ENCODE measurements at regions not wholly inside any gene's neighbourhood (a gene's known extent, or its start where the extent isn't known, plus 50 kb on each side); places are given as distances from the start of the nearest gene placed in this dataset.

DNA sequence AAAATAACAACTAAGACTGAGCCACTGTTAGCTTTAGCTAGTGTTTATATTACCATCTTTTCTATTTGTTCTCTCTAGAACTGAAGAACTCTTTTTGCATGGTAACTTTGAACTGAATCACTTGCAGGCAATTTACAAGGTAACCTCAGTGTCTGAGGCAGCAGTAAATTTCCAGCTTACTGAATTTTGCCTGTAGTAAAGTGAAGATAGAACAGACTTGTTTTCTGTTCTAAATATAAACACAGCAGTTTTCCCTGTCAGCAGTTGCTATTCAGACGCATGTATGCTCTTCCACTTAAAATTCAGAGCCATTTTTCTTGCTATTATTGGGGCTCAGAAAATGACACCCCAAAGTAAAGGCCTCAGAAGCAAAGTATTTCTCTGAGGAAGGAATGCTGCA lies 974.0 kb upstream of the GJE1 start:
- TF ChIP-seq EZH2 (IDR thresholded peaks at IDR 0.05; ENCODE audit: low read depth), result no peak
- TF ChIP-seq, protein P1, sequence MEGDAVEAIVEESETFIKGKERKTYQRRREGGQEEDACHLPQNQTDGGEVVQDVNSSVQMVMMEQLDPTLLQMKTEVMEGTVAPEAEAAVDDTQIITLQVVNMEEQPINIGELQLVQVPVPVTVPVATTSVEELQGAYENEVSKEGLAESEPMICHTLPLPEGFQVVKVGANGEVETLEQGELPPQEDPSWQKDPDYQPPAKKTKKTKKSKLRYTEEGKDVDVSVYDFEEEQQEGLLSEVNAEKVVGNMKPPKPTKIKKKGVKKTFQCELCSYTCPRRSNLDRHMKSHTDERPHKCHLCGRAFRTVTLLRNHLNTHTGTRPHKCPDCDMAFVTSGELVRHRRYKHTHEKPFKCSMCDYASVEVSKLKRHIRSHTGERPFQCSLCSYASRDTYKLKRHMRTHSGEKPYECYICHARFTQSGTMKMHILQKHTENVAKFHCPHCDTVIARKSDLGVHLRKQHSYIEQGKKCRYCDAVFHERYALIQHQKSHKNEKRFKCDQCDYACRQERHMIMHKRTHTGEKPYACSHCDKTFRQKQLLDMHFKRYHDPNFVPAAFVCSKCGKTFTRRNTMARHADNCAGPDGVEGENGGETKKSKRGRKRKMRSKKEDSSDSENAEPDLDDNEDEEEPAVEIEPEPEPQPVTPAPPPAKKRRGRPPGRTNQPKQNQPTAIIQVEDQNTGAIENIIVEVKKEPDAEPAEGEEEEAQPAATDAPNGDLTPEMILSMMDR (conservative IDR thresholded peaks at IDR 0.05), result no peak
- intact Hi-C loops (cut with micrococcal nuclease; ENCODE audit: unreplicated experiment), result no loop called here
- Histone ChIP-seq H3K4me2 (no peak overlapping the region), H3K9me2 (ENCODE audit: insufficient read depth) (no peaks in the 10 kb centered on the region), H3K27ac (no peak overlapping the region), H2AFZ (no peak overlapping the region), H3F3A (ENCODE audit: insufficient read depth, low read depth) (no peaks in the 10 kb centered on the region), H3K4me3 (no peak overlapping the region), H3K27me3 (ENCODE audit: insufficient read depth, low read depth) (no peaks in the 10 kb centered on the region), H3K9me3 (ENCODE audit: insufficient read depth, low read depth) (no peaks in the 10 kb centered on the region), H3K79me2 (ENCODE audit: low read depth) (no peaks in the 10 kb centered on the region), H3K4me1 (replicated peaks; ENCODE audit: insufficient read depth) (no peaks in the 10 kb centered on the region), H3K36me3 (ENCODE audit: low read depth) (no peaks in the 10 kb centered on the region), H4K20me1 (ENCODE audit: insufficient read depth) (no peaks in the 10 kb centered on the region)
- ChIA-PET POLR2A (ENCODE audit: unreplicated experiment) (no interaction called here), CTCF (no interaction called here)
- BruUV-seq (replicated peaks), result no TSS peak
- DNase-seq, result no peak

DNA sequence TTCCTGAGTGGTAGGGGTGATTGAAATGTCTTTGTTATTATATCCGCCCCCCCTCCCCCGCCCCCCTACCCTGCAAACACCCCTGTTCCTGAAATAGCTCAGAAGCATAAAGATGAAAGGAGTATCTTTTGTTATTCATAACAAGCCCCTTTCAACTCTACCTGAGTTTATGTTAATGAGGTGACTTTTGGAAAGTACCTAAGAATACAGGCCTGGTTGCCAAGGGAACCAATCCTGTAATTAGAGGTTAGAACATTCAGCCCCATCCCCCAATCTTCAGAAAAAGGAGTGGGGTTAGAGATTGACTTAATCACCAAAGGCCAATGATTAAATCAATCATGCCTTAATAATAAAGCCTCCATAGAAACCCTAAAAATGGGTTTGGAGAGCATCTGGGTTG lies 979.2 kb upstream of the GJE1 start:
- no peak overlapping the region for H3K4me3 ChIP-seq
- H3K27me3 ChIP-seq (ENCODE audit: insufficient read depth, low read depth), result no peaks in the 10 kb centered on the region
- no peaks in the 10 kb centered on the region for H3K4me1 ChIP-seq (replicated peaks; ENCODE audit: insufficient read depth)
- no peak overlapping the region for H3K4me2 ChIP-seq
- DNase-seq, result no peak
- POLR2A ChIA-PET (ENCODE audit: unreplicated experiment), result no interaction called here
- H2AFZ ChIP-seq, result no peak overlapping the region
- no TSS peak for BruUV-seq (replicated peaks)
- H3F3A ChIP-seq (ENCODE audit: insufficient read depth, low read depth), result no peaks in the 10 kb centered on the region
- no peak overlapping the region for H3K27ac ChIP-seq
- CTCF ChIA-PET, result no interaction called here
- no peaks in the 10 kb centered on the region for H3K9me2 ChIP-seq (ENCODE audit: insufficient read depth)
- intact Hi-C loops (cut with micrococcal nuclease; ENCODE audit: unreplicated experiment), result no loop called here
- no peaks in the 10 kb centered on the region for H3K36me3 ChIP-seq (ENCODE audit: low read depth)
- H3K9me3 ChIP-seq (ENCODE audit: insufficient read depth, low read depth), result no peaks in the 10 kb centered on the region
- H3K79me2 ChIP-seq (ENCODE audit: low read depth), result no peaks in the 10 kb centered on the region
- no peak for TF ChIP-seq EZH2 (IDR thresholded peaks at IDR 0.05; ENCODE audit: low read depth)
- H4K20me1 ChIP-seq (ENCODE audit: insufficient read depth), result no peaks in the 10 kb centered on the region

DNA sequence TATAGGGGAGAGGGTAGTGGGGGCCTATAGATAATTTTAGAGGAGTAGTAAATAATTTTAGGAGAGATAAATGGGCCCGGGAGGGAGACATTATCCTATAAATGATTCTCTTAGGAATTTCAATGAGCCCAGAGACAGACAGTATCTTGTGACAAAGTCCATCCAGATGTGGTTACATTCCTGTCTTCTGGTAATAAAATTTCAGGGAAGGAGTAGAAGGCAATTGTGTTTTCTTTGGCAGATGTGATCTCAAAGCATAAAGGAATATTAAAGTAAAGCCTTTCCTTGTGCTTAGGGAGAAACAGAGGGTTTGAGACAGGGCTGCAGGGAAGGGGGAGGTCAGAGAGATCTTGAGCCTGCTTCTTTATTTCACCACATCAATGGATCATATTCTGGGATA lies 979.8 kb upstream of the GJE1 start:
- Histone ChIP-seq H3K27ac (no peak overlapping the region), H3K4me2 (no peak overlapping the region), H3F3A (ENCODE audit: insufficient read depth, low read depth) (no peaks in the 10 kb centered on the region), H2AFZ (no peak overlapping the region), H3K4me1 (replicated peaks; ENCODE audit: insufficient read depth) (no peaks in the 10 kb centered on the region), H3K9me2 (ENCODE audit: insufficient read depth) (no peaks in the 10 kb centered on the region), H3K36me3 (ENCODE audit: low read depth) (no peaks in the 10 kb centered on the region), H3K9me3 (ENCODE audit: insufficient read depth, low read depth) (no peaks in the 10 kb centered on the region), H4K20me1 (ENCODE audit: insufficient read depth) (no peaks in the 10 kb centered on the region), H3K79me2 (ENCODE audit: low read depth) (no peaks in the 10 kb centered on the region), H3K27me3 (ENCODE audit: insufficient read depth, low read depth) (no peaks in the 10 kb centered on the region), H3K4me3 (no peak overlapping the region)
- no peak for DNase-seq
- no TSS peak for BruUV-seq (replicated peaks)
- no peak for TF ChIP-seq EZH2 (IDR thresholded peaks at IDR 0.05; ENCODE audit: low read depth)
- TF ChIP-seq, protein P1 (conservative IDR thresholded peaks at IDR 0.05), result no peak
- ChIA-PET CTCF (no interaction called here), POLR2A (ENCODE audit: unreplicated experiment) (no interaction called here)
- intact Hi-C loops (cut with micrococcal nuclease; ENCODE audit: unreplicated experiment), result no loop called here

GRCh38 chr6:141151710-141152417 lies 980.9 kb upstream of the GJE1 start:
- Histone ChIP-seq H3F3A (ENCODE audit: insufficient read depth, low read depth) (no peaks in the 10 kb centered on the region), H2AFZ (no peak overlapping the region), H3K4me3 (no peak overlapping the region), H3K36me3 (ENCODE audit: low read depth) (no peaks in the 10 kb centered on the region), H3K4me2 (no peak overlapping the region), H3K27me3 (ENCODE audit: insufficient read depth, low read depth) (no peaks in the 10 kb centered on the region), H4K20me1 (ENCODE audit: insufficient read depth) (no peaks in the 10 kb centered on the region), H3K27ac (no peak overlapping the region), H3K79me2 (ENCODE audit: low read depth) (no peaks in the 10 kb centered on the region), H3K9me2 (ENCODE audit: insufficient read depth) (no peaks in the 10 kb centered on the region), H3K9me3 (ENCODE audit: insufficient read depth, low read depth) (no peaks in the 10 kb centered on the region), H3K4me1 (replicated peaks; ENCODE audit: insufficient read depth) (no peaks in the 10 kb centered on the region)
- BruUV-seq (replicated peaks), result no TSS peak
- no peak for DNase-seq
- POLR2A ChIA-PET (ENCODE audit: unreplicated experiment), result no interaction called here
- CTCF ChIA-PET, result no interaction called here
- intact Hi-C loops (cut with micrococcal nuclease; ENCODE audit: unreplicated experiment), result no loop called here
- no peak for TF ChIP-seq EZH2 (IDR thresholded peaks at IDR 0.05; ENCODE audit: low read depth)
- TF ChIP-seq, protein P1 (conservative IDR thresholded peaks at IDR 0.05), result no peak

All from PC-9 (cell line).